GM11168 (cell line): ENCODE measurements at regions not wholly inside any gene's neighbourhood (a gene's known extent, or its start where the extent isn't known, plus 50 kb on each side); places are given as distances from the start of the nearest gene placed in this dataset.
"Not testable (repeated sequence)": the region's sequence is repeated elsewhere in the genome, so short reads cannot be mapped to it uniquely, and the experiment has no call there.

Source experiments
- in situ Hi-C: fragments of 300-500 bp; cut with MboI; formaldehyde crosslinking; loops from one replicate; pipeline ENCODE4 v1.12.0; 2022; ENCODE audit warnings: low sequenced_read_pairs; ENCODE audit not compliant: unreplicated experiment

GRCh38 chr9:28378231-28378630 lies 805.0 kb upstream of the C9orf72 start:
- in situ Hi-C loops, result no loop called here

GRCh38 chr9:28379082-28379481 lies 805.8 kb upstream of the C9orf72 start:
- in situ Hi-C loops, result no loop called here

- in situ Hi-C loops, result no loop called here
Measured at GRCh38 chr9:28389411-28389810, 816.1 kb upstream of the C9orf72 start.

- in situ Hi-C loops, result no loop called here
Measured at GRCh38 chr9:28394774-28395173, 821.5 kb upstream of the C9orf72 start.

GRCh38 chr9:28396058-28396457 lies 822.8 kb upstream of the C9orf72 start:
- in situ Hi-C loops, result no loop called here

- in situ Hi-C loops, result no loop called here
Measured at GRCh38 chr9:28407351-28407750, 834.1 kb upstream of the C9orf72 start.

- in situ Hi-C loops, result no loop called here
Measured at GRCh38 chr9:28409919-28410318, 836.6 kb upstream of the C9orf72 start.

GRCh38 chr9:28410411-28410810 lies 837.1 kb upstream of the C9orf72 start:
- in situ Hi-C loops, result no loop called here

GRCh38 chr9:28413471-28413870 lies 840.2 kb upstream of the C9orf72 start:
- in situ Hi-C loops, result no loop called here

- in situ Hi-C loops, result no loop called here
Measured at GRCh38 chr9:28423255-28423654, 850.0 kb upstream of the C9orf72 start.

GRCh38 chr9:28435456-28435855 lies 862.2 kb upstream of the C9orf72 start:
- in situ Hi-C loops, result no loop called here

- in situ Hi-C loops, result no loop called here
Measured at GRCh38 chr9:28439688-28440087, 866.4 kb upstream of the C9orf72 start.

- in situ Hi-C loops, result no loop called here
Measured at GRCh38 chr9:28443461-28443860, 870.2 kb upstream of the C9orf72 start.

- in situ Hi-C loops, result no loop called here
Measured at GRCh38 chr9:28444637-28445036, 871.4 kb upstream of the C9orf72 start.

GRCh38 chr9:28445211-28445610 lies 871.9 kb upstream of the C9orf72 start:
- in situ Hi-C loops, result no loop called here

- in situ Hi-C loops, result no loop called here
Measured at GRCh38 chr9:28453918-28454317, 880.6 kb upstream of the C9orf72 start.

GRCh38 chr9:28456861-28457260 lies 883.6 kb upstream of the C9orf72 start:
- in situ Hi-C loops, result no loop called here

- in situ Hi-C loops, result no loop called here
Measured at GRCh38 chr9:28464481-28465216, 891.4 kb upstream of the C9orf72 start.

- in situ Hi-C loops, result no loop called here
Measured at GRCh38 chr9:28471261-28471660, 898.0 kb upstream of the C9orf72 start.

GRCh38 chr9:28487561-28487960 lies 914.3 kb upstream of the C9orf72 start:
- in situ Hi-C loops, result no loop called here

GRCh38 chr9:28491121-28491520 lies 917.8 kb upstream of the C9orf72 start:
- in situ Hi-C loops, result no loop called here

- in situ Hi-C loops, result not testable (repeated sequence)
Measured at GRCh38 chr9:28498168-28498567, 924.9 kb upstream of the C9orf72 start.
